ENCODE measurements at regions not wholly inside any gene's neighbourhood (a gene's known extent, or its start where the extent isn't known, plus 50 kb on each side); places are given as distances from the start of the nearest gene placed in this dataset.

GRCh38 chr2:5039241-5039975, 652.8 kb upstream of the SOX11 start (continued):
- TF ChIP-seq HIC1 (tag by site-specific recombination; IDR thresholded peaks at IDR 0.05) (no peak), ZBTB48 (tag by site-specific recombination; IDR thresholded peaks at IDR 0.05) (no peak), ZBTB1 (tag by site-specific recombination; IDR thresholded peaks at IDR 0.05) (no peak), ZNF174 (tag by site-specific recombination; IDR thresholded peaks at IDR 0.05) (no peak), ZNF292 (tag by site-specific recombination; IDR thresholded peaks at IDR 0.05; ENCODE audit: borderline replicate concordance, low read depth) (no peak), ZNF394 (tag by site-specific recombination; IDR thresholded peaks at IDR 0.05; ENCODE audit: borderline replicate concordance) (no peak)
- TF ChIP-seq, protein P1, sequence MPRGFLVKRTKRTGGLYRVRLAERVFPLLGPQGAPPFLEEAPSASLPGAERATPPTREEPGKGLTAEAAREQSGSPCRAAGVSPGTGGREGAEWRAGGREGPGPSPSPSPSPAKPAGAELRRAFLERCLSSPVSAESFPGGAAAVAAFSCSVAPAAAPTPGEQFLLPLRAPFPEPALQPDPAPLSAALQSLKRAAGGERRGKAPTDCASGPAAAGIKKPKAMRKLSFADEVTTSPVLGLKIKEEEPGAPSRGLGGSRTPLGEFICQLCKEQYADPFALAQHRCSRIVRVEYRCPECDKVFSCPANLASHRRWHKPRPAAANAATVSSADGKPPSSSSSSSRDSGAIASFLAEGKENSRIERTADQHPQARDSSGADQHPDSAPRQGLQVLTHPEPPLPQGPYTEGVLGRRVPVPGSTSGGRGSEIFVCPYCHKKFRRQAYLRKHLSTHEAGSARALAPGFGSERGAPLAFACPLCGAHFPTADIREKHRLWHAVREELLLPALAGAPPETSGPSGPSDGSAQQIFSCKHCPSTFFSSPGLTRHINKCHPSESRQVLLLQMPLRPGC (tag by site-specific recombination; IDR thresholded peaks at IDR 0.05): no peak

DNA sequence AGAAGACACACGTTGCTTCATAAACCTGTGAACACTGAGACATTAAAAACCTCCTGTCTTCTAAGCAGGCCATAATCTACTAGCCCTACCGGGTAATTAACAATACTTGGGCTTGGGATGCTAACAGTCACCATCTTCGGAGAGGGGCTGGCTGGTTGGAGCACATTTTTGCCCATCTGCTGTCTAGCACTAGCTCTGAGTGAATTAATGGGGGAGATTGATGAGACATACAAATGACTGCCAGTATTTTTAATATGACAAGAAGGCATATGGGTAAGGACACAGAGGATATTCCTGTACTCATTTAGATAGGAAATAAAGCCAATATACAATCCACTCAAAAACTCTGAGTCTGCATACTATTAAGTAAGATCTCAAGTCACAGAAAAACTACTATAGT, 651.6 kb upstream of the SOX11 start:
- TF ChIP-seq SP3 (tag by site-specific recombination; IDR thresholded peaks at IDR 0.05) (no peak), ZNF423 (tag by site-specific recombination; IDR thresholded peaks at IDR 0.05) (no peak), ZNF660 (tag by site-specific recombination; IDR thresholded peaks at IDR 0.05) (no peak), ZNF624 (tag by site-specific recombination; IDR thresholded peaks at IDR 0.05) (no peak), ZNF585B (tag by site-specific recombination; IDR thresholded peaks at IDR 0.05) (no peak), ZNF777 (tag by site-specific recombination; IDR thresholded peaks at IDR 0.05; ENCODE audit: borderline replicate concordance) (no peak), ZBTB20 (tag by site-specific recombination; IDR thresholded peaks at IDR 0.05) (no peak), ZNF639 (tag by site-specific recombination; IDR thresholded peaks at IDR 0.05) (no peak), ZNF785 (tag by site-specific recombination; IDR thresholded peaks at IDR 0.05) (no peak), ZNF23 (tag by site-specific recombination; IDR thresholded peaks at IDR 0.05; ENCODE audit: borderline replicate concordance) (no peak), WT1 (tag by site-specific recombination; IDR thresholded peaks at IDR 0.05) (no peak), GLIS1 (tag by site-specific recombination; IDR thresholded peaks at IDR 0.05) (no peak), KLF1 (tag by site-specific recombination; IDR thresholded peaks at IDR 0.05) (no peak), SP2 (tag by site-specific recombination; IDR thresholded peaks at IDR 0.05) (no peak)
- TF ChIP-seq, protein P2, sequence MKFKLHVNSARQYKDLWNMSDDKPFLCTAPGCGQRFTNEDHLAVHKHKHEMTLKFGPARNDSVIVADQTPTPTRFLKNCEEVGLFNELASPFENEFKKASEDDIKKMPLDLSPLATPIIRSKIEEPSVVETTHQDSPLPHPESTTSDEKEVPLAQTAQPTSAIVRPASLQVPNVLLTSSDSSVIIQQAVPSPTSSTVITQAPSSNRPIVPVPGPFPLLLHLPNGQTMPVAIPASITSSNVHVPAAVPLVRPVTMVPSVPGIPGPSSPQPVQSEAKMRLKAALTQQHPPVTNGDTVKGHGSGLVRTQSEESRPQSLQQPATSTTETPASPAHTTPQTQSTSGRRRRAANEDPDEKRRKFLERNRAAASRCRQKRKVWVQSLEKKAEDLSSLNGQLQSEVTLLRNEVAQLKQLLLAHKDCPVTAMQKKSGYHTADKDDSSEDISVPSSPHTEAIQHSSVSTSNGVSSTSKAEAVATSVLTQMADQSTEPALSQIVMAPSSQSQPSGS (tag by site-specific recombination; IDR thresholded peaks at IDR 0.05; ENCODE audit: low read depth): no peak
- TF ChIP-seq, protein P3, sequence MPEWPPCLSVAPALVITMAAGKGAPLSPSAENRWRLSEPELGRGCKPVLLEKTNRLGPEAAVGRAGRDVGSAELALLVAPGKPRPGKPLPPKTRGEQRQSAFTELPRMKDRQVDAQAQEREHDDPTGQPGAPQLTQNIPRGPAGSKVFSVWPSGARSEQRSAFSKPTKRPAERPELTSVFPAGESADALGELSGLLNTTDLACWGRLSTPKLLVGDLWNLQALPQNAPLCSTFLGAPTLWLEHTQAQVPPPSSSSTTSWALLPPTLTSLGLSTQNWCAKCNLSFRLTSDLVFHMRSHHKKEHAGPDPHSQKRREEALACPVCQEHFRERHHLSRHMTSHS (tag by site-specific recombination; IDR thresholded peaks at IDR 0.05): no peak
- TF ChIP-seq, protein P4, sequence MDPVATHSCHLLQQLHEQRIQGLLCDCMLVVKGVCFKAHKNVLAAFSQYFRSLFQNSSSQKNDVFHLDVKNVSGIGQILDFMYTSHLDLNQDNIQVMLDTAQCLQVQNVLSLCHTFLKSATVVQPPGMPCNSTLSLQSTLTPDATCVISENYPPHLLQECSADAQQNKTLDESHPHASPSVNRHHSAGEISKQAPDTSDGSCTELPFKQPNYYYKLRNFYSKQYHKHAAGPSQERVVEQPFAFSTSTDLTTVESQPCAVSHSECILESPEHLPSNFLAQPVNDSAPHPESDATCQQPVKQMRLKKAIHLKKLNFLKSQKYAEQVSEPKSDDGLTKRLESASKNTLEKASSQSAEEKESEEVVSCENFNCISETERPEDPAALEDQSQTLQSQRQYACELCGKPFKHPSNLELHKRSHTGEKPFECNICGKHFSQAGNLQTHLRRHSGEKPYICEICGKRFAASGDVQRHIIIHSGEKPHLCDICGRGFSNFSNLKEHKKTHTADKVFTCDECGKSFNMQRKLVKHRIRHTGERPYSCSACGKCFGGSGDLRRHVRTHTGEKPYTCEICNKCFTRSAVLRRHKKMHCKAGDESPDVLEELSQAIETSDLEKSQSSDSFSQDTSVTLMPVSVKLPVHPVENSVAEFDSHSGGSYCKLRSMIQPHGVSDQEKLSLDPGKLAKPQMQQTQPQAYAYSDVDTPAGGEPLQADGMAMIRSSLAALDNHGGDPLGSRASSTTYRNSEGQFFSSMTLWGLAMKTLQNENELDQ (tag by site-specific recombination; IDR thresholded peaks at IDR 0.05; ENCODE audit: low read depth): no peak
- Histone ChIP-seq H3K4me3 (ENCODE audit: low read depth, low read length) (no peak overlapping the region), H3K4me1 (ENCODE audit: control insufficient read depth, insufficient read depth, low read length) (no peaks in the 10 kb centered on the region), H3K36me3 (ENCODE audit: control insufficient read depth in 2 of 2, insufficient read depth in 1 of 2, low read length in 2 of 2) (no peaks in the 10 kb centered on the region), H3K27ac (ENCODE audit: extremely low read depth, low read depth, low read length) (no peak overlapping the region), H3K9me3 (ENCODE audit: control insufficient read depth, insufficient read depth, low read depth, low read length) (no peaks in the 10 kb centered on the region)
- ChIA-PET POLR2A (no interaction called here), CTCF (no interaction called here)
